ENCODE measurements at regions not wholly inside any gene's neighbourhood (a gene's known extent, or its start where the extent isn't known, plus 50 kb on each side); places are given as distances from the start of the nearest gene placed in this dataset.

- TF ChIP-seq CTCF (IDR thresholded peaks at IDR 0.05; ENCODE audit: low read depth, low read length, poor library complexity, severe bottlenecking), result no peak
- TF ChIP-seq EZH2phosphoT487 (IDR thresholded peaks at IDR 0.05; ENCODE audit: borderline replicate concordance, low read length), result no peak
Measured at GRCh38 chr9:38233343-38233742, 159.2 kb upstream of the ALDH1B1 start.
